ENCODE measurements at regions not wholly inside any gene's neighbourhood (a gene's known extent, or its start where the extent isn't known, plus 50 kb on each side); places are given as distances from the start of the nearest gene placed in this dataset.

GRCh38 chr4:181582595-181582994 is 660.6 kb upstream of the TENM3 start:
- TF ChIP-seq CTCF (IDR thresholded peaks at IDR 0.05) (no peak), POLR2A (IDR thresholded peaks at IDR 0.05) (no peak)
